ENCODE measurements at regions not wholly inside any gene's neighbourhood (a gene's known extent, or its start where the extent isn't known, plus 50 kb on each side); places are given as distances from the start of the nearest gene placed in this dataset.

DNA sequence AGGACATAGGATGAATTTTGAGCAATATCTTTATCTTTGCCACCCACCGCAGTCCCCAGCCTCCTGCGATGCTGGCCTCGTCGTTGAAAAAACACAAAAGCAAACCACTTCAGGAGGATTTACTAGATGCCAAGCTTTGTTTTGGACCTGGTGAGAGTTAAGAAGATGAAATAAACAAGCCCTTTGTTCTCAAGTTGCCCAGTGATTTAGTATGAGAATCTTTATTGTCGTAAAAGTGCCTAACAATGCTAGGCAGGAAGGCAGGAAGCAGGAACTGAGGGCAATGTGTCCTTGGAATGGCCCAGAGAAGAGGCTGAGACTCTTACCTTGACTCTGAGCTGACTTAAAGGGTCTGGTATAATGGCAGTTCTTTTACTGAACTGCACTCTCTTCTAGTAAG lies 116.0 kb downstream of the TRMT11 start:
- Histone ChIP-seq H3K9ac (ENCODE audit: insufficient read depth in 1 of 2, low read length in 2 of 2) (no peak overlapping the region), H3K36me3 (ENCODE audit: control insufficient read depth in 4 of 4, insufficient read depth in 4 of 4, low read length in 4 of 4) (peaks cover 0 to 1% (median 0%) of the 10 kb centered on the region in 4 donors), H3K4me1 (ENCODE audit: control insufficient read depth in 5 of 5, insufficient read depth in 5 of 5, low read length in 5 of 5) (no peaks in the 10 kb centered on the region), H3K27ac (ENCODE audit: low read depth in 1 of 2, low read length in 1 of 2) (no peak overlapping the region), H3K9me3 (ENCODE audit: control insufficient read depth in 4 of 4, insufficient read depth in 3 of 4, low read length in 3 of 4) (no peaks in the 10 kb centered on the region), H3K27me3 (ENCODE audit: control insufficient read depth in 3 of 3, insufficient read depth in 3 of 3, low read length in 2 of 3) (no peaks in the 10 kb centered on the region), H3K4me3 (no peak overlapping the region)
- DNase-seq = no peak
- TF ChIP-seq, protein P1, sequence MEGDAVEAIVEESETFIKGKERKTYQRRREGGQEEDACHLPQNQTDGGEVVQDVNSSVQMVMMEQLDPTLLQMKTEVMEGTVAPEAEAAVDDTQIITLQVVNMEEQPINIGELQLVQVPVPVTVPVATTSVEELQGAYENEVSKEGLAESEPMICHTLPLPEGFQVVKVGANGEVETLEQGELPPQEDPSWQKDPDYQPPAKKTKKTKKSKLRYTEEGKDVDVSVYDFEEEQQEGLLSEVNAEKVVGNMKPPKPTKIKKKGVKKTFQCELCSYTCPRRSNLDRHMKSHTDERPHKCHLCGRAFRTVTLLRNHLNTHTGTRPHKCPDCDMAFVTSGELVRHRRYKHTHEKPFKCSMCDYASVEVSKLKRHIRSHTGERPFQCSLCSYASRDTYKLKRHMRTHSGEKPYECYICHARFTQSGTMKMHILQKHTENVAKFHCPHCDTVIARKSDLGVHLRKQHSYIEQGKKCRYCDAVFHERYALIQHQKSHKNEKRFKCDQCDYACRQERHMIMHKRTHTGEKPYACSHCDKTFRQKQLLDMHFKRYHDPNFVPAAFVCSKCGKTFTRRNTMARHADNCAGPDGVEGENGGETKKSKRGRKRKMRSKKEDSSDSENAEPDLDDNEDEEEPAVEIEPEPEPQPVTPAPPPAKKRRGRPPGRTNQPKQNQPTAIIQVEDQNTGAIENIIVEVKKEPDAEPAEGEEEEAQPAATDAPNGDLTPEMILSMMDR (IDR thresholded peaks at IDR 0.05; ENCODE audit: control extremely low read depth, extremely low read depth) = no peak
- 80 to 84% methylated on average over 5 of the region's 5 CpGs for WGBS, 2 donors
- no peak for ATAC-seq (ENCODE audit: insufficient read depth, low FRiP score)

DNA sequence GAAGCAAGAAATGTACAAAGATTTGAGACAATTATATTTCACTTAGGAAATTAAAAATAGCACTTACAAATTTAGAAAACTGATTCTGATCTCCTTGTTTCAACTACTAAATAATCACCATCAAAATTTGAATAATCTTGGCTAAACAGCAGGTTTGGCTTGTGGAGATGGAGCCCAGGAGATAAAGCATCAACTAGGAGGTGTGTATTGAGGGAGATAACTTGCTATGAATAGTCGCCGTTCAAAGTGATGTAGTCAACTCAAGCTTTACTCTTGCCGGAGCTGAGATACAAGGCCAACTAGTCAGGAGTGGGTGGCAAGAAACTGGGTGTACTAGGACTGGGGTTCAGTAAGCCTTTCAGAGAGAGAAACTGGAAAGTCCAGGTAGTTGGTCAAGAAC lies 117.7 kb downstream of the TRMT11 start:
- no peak overlapping the region for H3K27ac ChIP-seq (ENCODE audit: low read depth in 1 of 2, low read length in 1 of 2)
- H3K27me3 ChIP-seq (ENCODE audit: control insufficient read depth in 3 of 3, insufficient read depth in 3 of 3, low read length in 2 of 3) = no peaks in the 10 kb centered on the region
- no peak overlapping the region for H3K9ac ChIP-seq (ENCODE audit: insufficient read depth in 1 of 2, low read length in 2 of 2)
- H3K36me3 ChIP-seq (ENCODE audit: control insufficient read depth in 4 of 4, insufficient read depth in 4 of 4, low read length in 4 of 4) = peaks cover 0 to 1% (median 0%) of the 10 kb centered on the region in 4 donors
- DNase-seq (no peak), ATAC-seq (ENCODE audit: insufficient read depth, low FRiP score) (no peak)
- no peaks in the 10 kb centered on the region for H3K4me1 ChIP-seq (ENCODE audit: control insufficient read depth in 5 of 5, insufficient read depth in 5 of 5, low read length in 5 of 5)
- WGBS, 2 donors = 97 to 99% methylated on average over 3 of the region's 3 CpGs
- H3K9me3 ChIP-seq (ENCODE audit: control insufficient read depth in 4 of 4, insufficient read depth in 3 of 4, low read length in 3 of 4) = no peaks in the 10 kb centered on the region
- TF ChIP-seq, protein P1 (IDR thresholded peaks at IDR 0.05; ENCODE audit: control extremely low read depth, extremely low read depth) = no peak
- no peak overlapping the region for H3K4me3 ChIP-seq

DNA sequence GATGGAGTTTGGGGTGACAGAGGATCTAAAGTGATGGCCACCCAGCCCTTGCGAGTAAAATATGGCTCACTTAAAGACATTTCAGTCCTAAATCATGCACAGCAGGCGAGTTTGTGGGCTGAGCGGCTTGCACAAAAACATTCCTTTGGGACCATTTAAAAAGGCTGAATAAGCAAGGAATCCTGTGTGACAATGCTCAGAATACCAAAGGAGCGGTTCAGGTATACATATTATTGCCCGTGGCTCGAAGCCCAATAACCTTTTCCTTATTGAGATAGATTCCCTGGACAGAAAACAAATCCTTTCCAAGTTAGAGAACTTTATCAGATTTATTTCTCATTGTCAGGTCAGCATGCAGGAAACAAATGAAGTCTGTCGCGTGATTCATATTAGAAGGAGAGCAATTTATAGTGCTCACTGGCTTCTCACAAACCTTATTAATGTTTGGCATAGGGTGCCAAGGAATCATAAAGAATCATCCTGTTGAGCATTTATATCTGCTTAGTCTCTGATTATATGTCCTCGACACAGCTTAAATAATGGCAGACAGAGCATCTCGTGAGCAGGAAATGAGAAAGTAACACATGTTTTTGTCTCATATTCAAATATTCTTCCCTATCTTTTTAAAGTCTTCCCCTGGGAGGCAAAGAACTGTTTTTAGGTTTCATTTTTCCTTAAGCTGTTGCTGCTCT lies 121.3 kb downstream of the TRMT11 start:
- H3K27ac ChIP-seq (ENCODE audit: low read depth in 1 of 2, low read length in 1 of 2) = no peak overlapping the region
- no peaks in the 10 kb centered on the region for H3K9me3 ChIP-seq (ENCODE audit: control insufficient read depth in 4 of 4, insufficient read depth in 3 of 4, low read length in 3 of 4)
- TF ChIP-seq, protein P1 (IDR thresholded peaks at IDR 0.05; ENCODE audit: control extremely low read depth, extremely low read depth) = no peak
- ATAC-seq (ENCODE audit: insufficient read depth, low FRiP score) (no peak), DNase-seq (no peak)
- no peak overlapping the region for H3K9ac ChIP-seq (ENCODE audit: insufficient read depth in 1 of 2, low read length in 2 of 2)
- no peak overlapping the region for H3K4me3 ChIP-seq
- no peaks in the 10 kb centered on the region for H3K27me3 ChIP-seq (ENCODE audit: control insufficient read depth in 3 of 3, insufficient read depth in 3 of 3, low read length in 2 of 3)
- 78 to 83% methylated on average over 10 of the region's 10 CpGs for WGBS, 2 donors
- H3K4me1 ChIP-seq (ENCODE audit: control insufficient read depth in 5 of 5, insufficient read depth in 5 of 5, low read length in 5 of 5) = peaks cover 0 to 5% (median 0%) of the 10 kb centered on the region in 5 donors
- no peaks in the 10 kb centered on the region for H3K36me3 ChIP-seq (ENCODE audit: control insufficient read depth in 4 of 4, insufficient read depth in 4 of 4, low read length in 4 of 4)
